Left lung (tissue), 4 donors: ENCODE measurements at regions not wholly inside any gene's neighbourhood (a gene's known extent, or its start where the extent isn't known, plus 50 kb on each side); places are given as distances from the start of the nearest gene placed in this dataset.

ENCODE experiments used
- ATAC-seq: fragments of 200-7000 bp; cut with Tn5 transposase; one replicate; pipeline ENCODE4 v1.9.1; 2020; ENCODE audit warnings: moderate library complexity
- DNase-seq, 4 donors: peaks; one replicate each; pipeline ENCODE4 v3.0.0-alpha.2; 2013 to 2020
- H3K27ac ChIP-seq, 2 donors: fragments of 200-600 bp; sonication (generic) in 1 of 2; one replicate each; pipeline versions ENCODE4 v1.5.0 to v1.8.0; 2020 to 2021
- H3K27me3 ChIP-seq, 2 donors: fragments of 200-600 bp; sonication (generic) in 1 of 2; one replicate each; pipeline versions ENCODE4 v1.5.0 to v1.8.0; 2020 to 2021
- H3K36me3 ChIP-seq, 2 donors: fragments of 200-600 bp; sonication (generic) in 1 of 2; one replicate each; pipeline versions ENCODE4 v1.5.0 to v1.8.0; 2020 to 2021
- H3K4me1 ChIP-seq, 2 donors: fragments of 200-600 bp; one replicate each; pipeline ENCODE4 v1.8.0; 2021
- H3K4me3 ChIP-seq, 2 donors: fragments of 200-600 bp; sonication (generic) in 1 of 2; one replicate each; pipeline versions ENCODE4 v1.5.0 to v1.8.0; 2020 to 2021; ENCODE audit warnings: mild to moderate bottlenecking in 1 of 2
- H3K9me3 ChIP-seq, 2 donors: fragments of 200-600 bp; sonication (generic) in 1 of 2; one replicate each; pipeline versions ENCODE4 v1.5.0 to v1.8.0; 2020 to 2021
- intact Hi-C, 2 donors: fragments of 100-400 bp; cut with DNase I; formaldehyde crosslinking; loops; one replicate each; pipeline versions ENCODE4 v1.11.2 to v1.14.2; 2022
- TF ChIP-seq, protein P1 (sequence below), 2 donors: fragments of 200-600 bp; sonication (generic) in 1 of 2; IDR thresholded peaks; one replicate each; pipeline versions ENCODE4 v1.5.0 to v1.8.0; 2021; ENCODE audit warnings: antibody characterized with exemption in 2 of 2
- donor health status: DM: no; HTN: yes; CAD: no.
- donor health status: DM: no; HTN: no; CAD: no.

DNA sequence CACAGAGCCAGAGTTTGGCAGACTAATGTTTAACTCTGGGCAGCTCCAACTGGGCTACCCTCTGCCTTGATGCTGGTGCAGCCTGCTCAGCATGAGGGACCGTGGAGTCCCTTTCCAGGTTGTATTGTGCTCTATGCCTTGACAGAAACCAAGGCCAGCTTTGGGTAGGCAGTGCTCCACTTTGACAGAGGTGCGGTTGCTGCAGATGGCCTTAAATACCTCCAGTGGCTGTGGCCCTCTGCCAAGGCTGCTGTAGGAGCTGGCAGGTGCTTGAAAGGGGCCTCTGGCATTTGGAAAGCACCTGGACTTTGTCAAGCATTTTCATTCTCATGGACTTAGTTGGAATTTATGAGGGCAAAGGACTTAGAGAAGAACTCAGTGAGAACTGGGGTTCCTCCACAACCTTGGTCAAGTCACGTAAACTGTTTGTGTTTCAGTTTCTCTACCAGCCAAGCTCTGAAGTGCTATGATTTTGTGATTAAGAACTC lies 249.7 kb upstream of the ZNF462 start:
- Histone ChIP-seq H3K9me3 (no peaks in the 10 kb centered on the region), H3K36me3 (no peaks in the 10 kb centered on the region), H3K27me3 (no peaks in the 10 kb centered on the region), H3K4me3 (no peak overlapping the region), H3K27ac (no peak overlapping the region), H3K4me1 (no peaks in the 10 kb centered on the region)
- ATAC-seq (peak; percentile 65), DNase-seq (peak in 3 of 4 donors; percentile 26 to 67 (median 44))
- TF ChIP-seq, protein P1, sequence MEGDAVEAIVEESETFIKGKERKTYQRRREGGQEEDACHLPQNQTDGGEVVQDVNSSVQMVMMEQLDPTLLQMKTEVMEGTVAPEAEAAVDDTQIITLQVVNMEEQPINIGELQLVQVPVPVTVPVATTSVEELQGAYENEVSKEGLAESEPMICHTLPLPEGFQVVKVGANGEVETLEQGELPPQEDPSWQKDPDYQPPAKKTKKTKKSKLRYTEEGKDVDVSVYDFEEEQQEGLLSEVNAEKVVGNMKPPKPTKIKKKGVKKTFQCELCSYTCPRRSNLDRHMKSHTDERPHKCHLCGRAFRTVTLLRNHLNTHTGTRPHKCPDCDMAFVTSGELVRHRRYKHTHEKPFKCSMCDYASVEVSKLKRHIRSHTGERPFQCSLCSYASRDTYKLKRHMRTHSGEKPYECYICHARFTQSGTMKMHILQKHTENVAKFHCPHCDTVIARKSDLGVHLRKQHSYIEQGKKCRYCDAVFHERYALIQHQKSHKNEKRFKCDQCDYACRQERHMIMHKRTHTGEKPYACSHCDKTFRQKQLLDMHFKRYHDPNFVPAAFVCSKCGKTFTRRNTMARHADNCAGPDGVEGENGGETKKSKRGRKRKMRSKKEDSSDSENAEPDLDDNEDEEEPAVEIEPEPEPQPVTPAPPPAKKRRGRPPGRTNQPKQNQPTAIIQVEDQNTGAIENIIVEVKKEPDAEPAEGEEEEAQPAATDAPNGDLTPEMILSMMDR (IDR thresholded peaks at IDR 0.05) = no peak
- intact Hi-C loops = no loop called here

DNA sequence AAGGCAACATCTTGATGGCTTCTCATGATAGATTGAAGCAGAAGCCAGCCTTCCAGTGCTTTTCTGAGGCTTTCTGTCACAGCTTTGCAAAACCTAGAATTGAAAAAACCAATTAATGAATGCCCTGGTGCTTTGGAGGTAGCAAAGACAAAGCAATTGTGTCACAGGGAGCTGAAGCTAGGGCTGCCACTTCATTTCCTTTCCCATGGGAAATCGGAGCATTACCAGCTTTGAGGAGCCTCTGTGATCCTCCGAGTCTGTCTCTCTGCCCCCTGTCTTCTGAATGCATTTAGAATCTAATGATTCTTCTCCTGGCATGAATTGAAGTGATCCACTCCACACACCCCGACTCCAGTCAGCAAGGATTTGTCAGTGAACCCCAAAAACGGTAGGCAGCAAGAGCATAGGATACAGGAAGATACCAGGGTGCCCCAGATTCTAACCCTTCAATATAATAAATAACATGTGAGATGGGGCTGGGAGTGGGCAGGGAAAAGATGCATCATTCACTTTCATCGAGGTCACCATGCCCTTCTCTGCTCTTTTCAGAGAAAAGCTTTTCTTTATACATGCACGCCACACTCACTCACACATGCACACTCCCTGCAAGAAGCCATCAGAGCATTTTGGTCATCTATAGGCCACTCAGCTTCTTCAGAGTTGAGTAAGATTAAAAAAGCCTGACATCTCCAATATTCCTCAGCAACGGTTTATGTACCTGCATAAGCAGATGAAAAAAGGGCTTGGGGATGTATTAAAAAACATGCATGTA lies 247.7 kb upstream of the ZNF462 start:
- Histone ChIP-seq H3K9me3 (no peaks in the 10 kb centered on the region), H3K27me3 (no peaks in the 10 kb centered on the region), H3K27ac (no peak overlapping the region), H3K36me3 (no peaks in the 10 kb centered on the region), H3K4me3 (no peak overlapping the region), H3K4me1 (no peaks in the 10 kb centered on the region)
- ATAC-seq (no peak), DNase-seq (no peak)
- intact Hi-C loops = no loop called here
- TF ChIP-seq, protein P1 (IDR thresholded peaks at IDR 0.05) = no peak

DNA sequence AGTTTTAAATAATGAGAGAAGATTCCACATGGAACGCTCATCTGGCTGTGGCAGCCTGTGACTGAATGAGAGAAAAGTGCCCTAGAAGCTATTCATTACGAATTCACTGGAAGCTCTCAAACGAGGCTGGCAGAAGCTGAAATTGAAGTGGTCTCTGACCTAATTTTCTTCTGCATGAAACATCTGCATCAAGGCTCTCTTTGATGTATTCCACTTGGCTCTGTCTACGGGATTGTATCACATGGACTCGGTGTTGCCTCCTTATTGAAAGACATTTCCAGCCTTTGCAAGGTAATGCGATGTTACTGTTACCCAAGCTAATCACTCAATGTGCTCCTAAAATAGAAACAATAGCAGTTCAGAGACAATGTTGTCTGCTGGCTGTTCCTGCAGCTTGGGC lies 246.9 kb upstream of the ZNF462 start:
- TF ChIP-seq, protein P1 (IDR thresholded peaks at IDR 0.05) = no peak
- intact Hi-C loops = no loop called here

DNA sequence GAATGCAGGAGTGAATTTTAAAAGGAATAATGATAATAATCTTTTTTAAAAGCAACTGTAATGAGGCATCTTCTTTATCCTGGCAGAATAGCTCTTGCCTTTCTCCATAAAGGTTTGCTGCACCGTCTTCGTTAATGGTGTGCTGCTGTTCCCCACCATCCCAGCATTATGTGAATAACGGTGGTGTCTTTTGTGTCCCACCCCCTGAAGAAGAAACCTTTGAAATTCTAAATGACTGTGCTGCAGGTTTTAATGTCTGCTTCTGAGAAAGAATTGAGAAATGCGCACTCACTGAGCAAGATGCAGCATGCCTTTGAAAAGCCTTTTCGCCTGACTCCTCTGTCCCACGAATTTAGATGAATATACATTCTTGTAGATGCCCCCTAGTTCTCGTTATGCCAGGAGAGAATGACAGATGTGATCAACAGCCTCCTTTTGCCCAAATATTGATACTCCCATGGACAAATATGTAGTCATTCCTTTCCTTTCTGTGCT lies 246.1 kb upstream of the ZNF462 start:
- no peak overlapping the region for H3K27ac ChIP-seq
- no peaks in the 10 kb centered on the region for H3K36me3 ChIP-seq
- intact Hi-C loops = no loop called here
- DNase-seq (no peak), ATAC-seq (no peak)
- H3K27me3 ChIP-seq = no peaks in the 10 kb centered on the region
- no peaks in the 10 kb centered on the region for H3K9me3 ChIP-seq
- no peak overlapping the region for H3K4me3 ChIP-seq
- no peaks in the 10 kb centered on the region for H3K4me1 ChIP-seq
- TF ChIP-seq, protein P1 (IDR thresholded peaks at IDR 0.05) = no peak

More for the DNA sequence above, 246.9 kb upstream of the ZNF462 start:
- no peak overlapping the region for H3K27ac ChIP-seq
- H3K27me3 ChIP-seq = no peaks in the 10 kb centered on the region
- ATAC-seq (no peak), DNase-seq (no peak)
- H3K4me3 ChIP-seq = no peak overlapping the region
- no peaks in the 10 kb centered on the region for H3K4me1 ChIP-seq
- H3K9me3 ChIP-seq = no peaks in the 10 kb centered on the region
- H3K36me3 ChIP-seq = no peaks in the 10 kb centered on the region

DNA sequence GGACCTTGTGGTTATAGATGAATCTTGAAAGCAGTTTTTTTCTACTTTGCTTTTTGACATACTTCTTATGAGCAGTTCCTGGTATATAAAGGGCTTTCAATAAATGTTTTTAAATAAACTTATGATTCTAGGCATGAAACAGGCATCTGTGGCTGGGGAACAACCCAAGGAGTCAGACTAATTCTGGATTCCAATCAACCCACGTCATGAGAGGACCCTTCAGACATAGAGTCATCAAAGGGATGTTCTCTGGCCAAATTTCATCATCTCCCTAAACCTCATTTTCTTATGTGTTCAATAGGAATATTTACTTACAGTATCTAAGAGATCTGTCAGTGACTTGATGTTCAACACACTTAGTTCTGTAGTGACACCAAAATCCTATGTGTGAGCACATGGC lies 243.8 kb upstream of the ZNF462 start:
- Histone ChIP-seq H3K27ac (no peak overlapping the region), H3K9me3 (no peaks in the 10 kb centered on the region), H3K4me3 (no peak overlapping the region), H3K36me3 (no peaks in the 10 kb centered on the region), H3K27me3 (no peaks in the 10 kb centered on the region), H3K4me1 (no peaks in the 10 kb centered on the region)
- intact Hi-C loops = no loop called here
- DNase-seq = no peak
- no peak for ATAC-seq
- TF ChIP-seq, protein P1 (IDR thresholded peaks at IDR 0.05) = no peak
